ENCODE measurements at regions not wholly inside any gene's neighbourhood (a gene's known extent, or its start where the extent isn't known, plus 50 kb on each side); places are given as distances from the start of the nearest gene placed in this dataset.

GRCh38 chr15:35624881-35625280 lies 78.9 kb upstream of the DPH6 start:
- TF ChIP-seq SIN3A (IDR thresholded peaks at IDR 0.05; ENCODE audit: low read depth) (no peak), POLR2A (IDR thresholded peaks at IDR 0.05; ENCODE audit: borderline replicate concordance, extremely low read depth, insufficient read depth, insufficient read length) (no peak), CTCF (IDR thresholded peaks at IDR 0.05 in 2 of 3, conservative IDR thresholded peaks at IDR 0.05 in 1 of 3; ENCODE audit: borderline replicate concordance in 1 of 3, insufficient read depth in 1 of 3, low read depth in 2 of 3, low read length in 2 of 3) (no peak)

Data from HCT116 (cell line).